ENCODE measurements at regions not wholly inside any gene's neighbourhood (a gene's known extent, or its start where the extent isn't known, plus 50 kb on each side); places are given as distances from the start of the nearest gene placed in this dataset.

DNA sequence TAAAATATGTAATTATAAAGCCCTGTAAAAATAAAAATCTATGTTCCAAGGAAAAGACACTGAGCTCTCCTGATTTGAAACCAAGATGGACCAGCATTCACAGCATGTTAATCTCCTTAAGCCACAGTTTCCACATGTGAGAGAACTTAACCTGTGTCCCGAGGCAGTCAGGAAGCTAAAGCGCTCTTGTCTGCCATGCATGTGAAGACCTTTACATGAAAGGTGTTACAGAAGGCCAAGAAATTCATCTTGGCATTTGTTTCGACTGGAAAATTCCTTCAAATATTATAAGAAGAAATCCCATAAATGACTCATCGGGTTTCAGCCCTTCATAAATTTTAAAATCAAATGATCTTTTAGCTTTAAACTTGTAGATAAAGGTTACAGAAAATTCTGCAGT is 328.6 kb downstream of the CDH2 start:
- Histone ChIP-seq H2AFZ (ENCODE audit: insufficient read depth, low read depth, low read length, poor library complexity, severe bottlenecking) (no peak overlapping the region), H4K20me1 (ENCODE audit: insufficient read depth, low read length) (no peaks in the 10 kb centered on the region), H3K9me3 (replicated peaks in 1 of 2; ENCODE audit: control insufficient read depth in 1 of 2, insufficient read depth in 1 of 2, low read length in 2 of 2) (no peaks in the 10 kb centered on the region), H3K9ac (ENCODE audit: insufficient read depth, low read length, poor library complexity, severe bottlenecking) (no peak overlapping the region), H3K79me2 (ENCODE audit: insufficient read depth, low read length) (no peaks in the 10 kb centered on the region), H3K36me3 (replicated peaks in 1 of 2; ENCODE audit: control insufficient read depth in 1 of 2, insufficient read depth in 2 of 2, low read length in 2 of 2) (no peaks in the 10 kb centered on the region), H3K4me2 (replicated peaks; ENCODE audit: extremely low read depth, low read length, poor library complexity, severe bottlenecking) (no peak overlapping the region), H3K27me3 (ENCODE audit: control insufficient read depth in 2 of 2, insufficient read depth in 2 of 2, low read length in 2 of 2) (no peaks in the 10 kb centered on the region), H3K4me1 (ENCODE audit: control insufficient read depth in 1 of 2, insufficient read depth in 2 of 2, low read length in 2 of 2) (no peaks in the 10 kb centered on the region), H3K4me3 (replicated peaks in 1 of 3; ENCODE audit: low read depth in 2 of 3, low read length in 3 of 3) (no peak overlapping the region), H3K27ac (ENCODE audit: low read depth in 1 of 2, low read length in 2 of 2) (no peak overlapping the region)
- no peaks in the 10 kb centered on the region for H3K4me1 Mint-ChIP-seq
- no peak for DNase-seq
- TF ChIP-seq, protein P1, sequence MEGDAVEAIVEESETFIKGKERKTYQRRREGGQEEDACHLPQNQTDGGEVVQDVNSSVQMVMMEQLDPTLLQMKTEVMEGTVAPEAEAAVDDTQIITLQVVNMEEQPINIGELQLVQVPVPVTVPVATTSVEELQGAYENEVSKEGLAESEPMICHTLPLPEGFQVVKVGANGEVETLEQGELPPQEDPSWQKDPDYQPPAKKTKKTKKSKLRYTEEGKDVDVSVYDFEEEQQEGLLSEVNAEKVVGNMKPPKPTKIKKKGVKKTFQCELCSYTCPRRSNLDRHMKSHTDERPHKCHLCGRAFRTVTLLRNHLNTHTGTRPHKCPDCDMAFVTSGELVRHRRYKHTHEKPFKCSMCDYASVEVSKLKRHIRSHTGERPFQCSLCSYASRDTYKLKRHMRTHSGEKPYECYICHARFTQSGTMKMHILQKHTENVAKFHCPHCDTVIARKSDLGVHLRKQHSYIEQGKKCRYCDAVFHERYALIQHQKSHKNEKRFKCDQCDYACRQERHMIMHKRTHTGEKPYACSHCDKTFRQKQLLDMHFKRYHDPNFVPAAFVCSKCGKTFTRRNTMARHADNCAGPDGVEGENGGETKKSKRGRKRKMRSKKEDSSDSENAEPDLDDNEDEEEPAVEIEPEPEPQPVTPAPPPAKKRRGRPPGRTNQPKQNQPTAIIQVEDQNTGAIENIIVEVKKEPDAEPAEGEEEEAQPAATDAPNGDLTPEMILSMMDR (IDR thresholded peaks at IDR 0.05), result no peak
- intact Hi-C loops (cut with micrococcal nuclease), result no loop called here
- no peak overlapping the region for H3K4me3 Mint-ChIP-seq
- 83% methylated on average over 1 of the region's 4 CpGs for WGBS (ENCODE audit: insufficient coverage)
- H3K27me3 Mint-ChIP-seq (ENCODE audit: low read depth in 3 of 3), result peaks cover 0 to 1% (median 0%) of the 10 kb centered on the region in 3 donors
- H3K36me3 Mint-ChIP-seq, result no peaks in the 10 kb centered on the region
- no peak overlapping the region for H3K27ac Mint-ChIP-seq
- H3K9me3 Mint-ChIP-seq, result peaks cover 0 to 16% (median 9%) of the 10 kb centered on the region in 7 donors

DNA sequence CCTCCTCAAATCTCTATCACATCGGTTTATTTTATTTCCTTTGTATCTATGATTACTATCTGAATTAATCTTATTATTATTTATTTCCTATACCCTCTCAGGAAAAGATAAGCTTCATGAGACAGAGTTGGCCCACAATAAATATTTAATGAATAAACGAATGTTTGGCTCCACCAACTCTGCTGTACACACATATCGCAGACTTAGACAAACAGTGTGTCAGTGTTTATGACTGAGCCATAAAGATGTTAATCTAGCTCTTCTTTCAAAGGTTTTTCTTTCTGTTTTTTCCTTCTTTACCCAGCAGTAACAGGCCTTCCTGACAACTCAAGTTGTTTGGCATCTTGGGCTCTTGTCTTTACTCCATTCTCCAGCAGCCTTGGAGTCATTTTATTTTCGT is 329.5 kb downstream of the CDH2 start:
- Histone ChIP-seq H3K79me2 (ENCODE audit: insufficient read depth, low read length) (no peaks in the 10 kb centered on the region), H3K4me1 (ENCODE audit: control insufficient read depth in 1 of 2, insufficient read depth in 2 of 2, low read length in 2 of 2) (no peaks in the 10 kb centered on the region), H3K27me3 (ENCODE audit: control insufficient read depth in 2 of 2, insufficient read depth in 2 of 2, low read length in 2 of 2) (no peaks in the 10 kb centered on the region), H3K4me3 (replicated peaks in 1 of 3; ENCODE audit: low read depth in 2 of 3, low read length in 3 of 3) (no peak overlapping the region), H3K4me2 (replicated peaks; ENCODE audit: extremely low read depth, low read length, poor library complexity, severe bottlenecking) (no peak overlapping the region), H3K9ac (ENCODE audit: insufficient read depth, low read length, poor library complexity, severe bottlenecking) (no peak overlapping the region), H3K9me3 (replicated peaks in 1 of 2; ENCODE audit: control insufficient read depth in 1 of 2, insufficient read depth in 1 of 2, low read length in 2 of 2) (no peaks in the 10 kb centered on the region), H2AFZ (ENCODE audit: insufficient read depth, low read depth, low read length, poor library complexity, severe bottlenecking) (no peak overlapping the region), H3K27ac (ENCODE audit: low read depth in 1 of 2, low read length in 2 of 2) (no peak overlapping the region), H4K20me1 (ENCODE audit: insufficient read depth, low read length) (no peaks in the 10 kb centered on the region), H3K36me3 (replicated peaks in 1 of 2; ENCODE audit: control insufficient read depth in 1 of 2, insufficient read depth in 2 of 2, low read length in 2 of 2) (no peaks in the 10 kb centered on the region)
- Mint-ChIP-seq H3K36me3 (no peaks in the 10 kb centered on the region), H3K27ac (no peak overlapping the region), H3K4me3 (no peak overlapping the region), H3K9me3 (peaks cover 0 to 12% (median 9%) of the 10 kb centered on the region in 7 donors), H3K27me3 (ENCODE audit: low read depth in 3 of 3) (peaks cover 0 to 1% (median 0%) of the 10 kb centered on the region in 3 donors), H3K4me1 (no peaks in the 10 kb centered on the region)
- TF ChIP-seq, protein P1 (IDR thresholded peaks at IDR 0.05), result no peak
- intact Hi-C loops (cut with micrococcal nuclease), result no loop called here
- DNase-seq, result no peak
- 43% methylated on average over 1 of the region's 4 CpGs for WGBS (ENCODE audit: insufficient coverage)
